HT1080 (cell line): ENCODE measurements at regions not wholly inside any gene's neighbourhood (a gene's known extent, or its start where the extent isn't known, plus 50 kb on each side); places are given as distances from the start of the nearest gene placed in this dataset.

Experiments used
- DNase-seq: peaks from one replicate; pipeline ENCODE4 v3.0.0-alpha.2; 2015; ENCODE audit warnings: low read depth

GRCh38 chr22:27628341-27628740 is 173.2 kb downstream of the MN1 start:
- DNase-seq = no peak

DNA sequence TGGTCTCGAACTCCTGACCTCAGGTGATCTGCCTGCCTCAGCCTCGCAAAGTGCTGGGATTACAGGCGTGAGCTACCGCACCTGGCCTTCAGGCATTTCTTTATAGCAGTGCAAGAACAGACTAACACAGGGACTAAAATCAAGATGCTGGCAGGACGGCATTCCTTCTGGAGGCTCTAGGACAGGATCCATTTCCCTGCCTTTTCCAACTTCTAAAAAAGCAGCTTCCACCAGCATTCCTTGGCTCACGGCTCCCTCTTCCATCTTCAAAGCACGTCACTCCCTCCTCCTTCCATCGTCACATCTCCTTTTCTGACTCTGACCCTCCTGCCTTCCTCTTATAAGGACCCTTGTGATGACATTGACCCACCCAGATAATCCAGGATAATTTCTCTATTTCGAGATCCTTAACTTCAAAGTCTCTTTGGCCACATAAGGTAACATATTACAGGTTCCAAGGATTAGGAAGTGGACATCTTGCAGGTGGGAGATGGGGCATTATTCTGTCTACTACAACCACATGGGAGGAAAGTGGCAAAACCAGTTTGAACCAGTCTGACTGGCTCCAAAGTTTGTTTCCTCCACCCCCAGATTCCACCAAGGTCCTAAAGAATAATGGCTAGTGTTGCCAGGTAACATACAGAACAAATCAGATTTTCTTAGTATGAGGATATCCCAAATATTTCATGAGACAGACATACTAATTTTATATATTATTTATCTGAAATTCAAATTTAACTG is 172.5 kb downstream of the MN1 start:
- no peak for DNase-seq

- no peak for DNase-seq
Observed at GRCh38 chr22:27629908-27630673, 171.5 kb downstream of the MN1 start.

GRCh38 chr22:27630754-27631153 is 170.8 kb downstream of the MN1 start:
- DNase-seq = no peak

- DNase-seq = no peak
Observed at GRCh38 chr22:27631641-27632040, 169.9 kb downstream of the MN1 start.

DNA sequence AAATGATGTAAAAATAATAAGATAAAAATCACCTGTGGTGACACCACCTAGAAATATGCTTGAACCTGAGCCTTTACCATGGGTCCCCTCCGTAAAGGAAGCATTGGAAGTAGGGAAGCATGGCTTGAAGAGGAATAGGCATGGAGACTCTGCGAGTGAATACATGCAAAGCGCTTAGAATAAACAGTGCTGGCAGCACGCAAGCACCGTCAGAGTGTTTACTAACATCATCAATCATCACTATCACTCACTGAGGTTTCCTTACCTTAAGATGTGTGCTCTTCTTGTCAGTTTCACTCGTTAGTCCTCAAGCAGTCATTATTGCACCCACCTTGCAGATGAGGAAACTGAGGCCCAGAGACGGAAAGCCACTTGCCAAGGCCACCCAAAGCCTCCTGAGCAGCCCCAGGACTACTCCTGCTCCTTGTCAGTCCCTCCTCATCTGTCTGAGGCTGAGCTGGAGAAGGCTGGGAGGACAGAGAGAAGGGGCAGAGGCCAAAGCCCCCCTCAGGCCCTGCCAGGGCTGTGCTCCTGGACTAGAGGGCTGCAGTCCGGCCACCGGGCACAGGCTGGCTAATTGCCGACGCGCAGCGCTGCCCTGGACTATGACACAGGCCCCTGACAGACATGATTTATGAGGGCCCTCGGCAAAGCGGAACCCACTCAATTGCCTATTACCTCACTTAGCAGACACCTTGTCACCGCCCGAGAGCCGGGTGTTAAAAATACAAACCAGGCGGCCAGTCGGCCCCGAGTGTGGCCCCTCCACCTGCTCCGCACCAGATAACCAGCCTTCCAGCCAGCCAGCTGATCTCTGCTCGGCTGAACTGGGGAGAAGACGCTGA is 168.9 kb downstream of the MN1 start:
- DNase-seq = no peak

DNA sequence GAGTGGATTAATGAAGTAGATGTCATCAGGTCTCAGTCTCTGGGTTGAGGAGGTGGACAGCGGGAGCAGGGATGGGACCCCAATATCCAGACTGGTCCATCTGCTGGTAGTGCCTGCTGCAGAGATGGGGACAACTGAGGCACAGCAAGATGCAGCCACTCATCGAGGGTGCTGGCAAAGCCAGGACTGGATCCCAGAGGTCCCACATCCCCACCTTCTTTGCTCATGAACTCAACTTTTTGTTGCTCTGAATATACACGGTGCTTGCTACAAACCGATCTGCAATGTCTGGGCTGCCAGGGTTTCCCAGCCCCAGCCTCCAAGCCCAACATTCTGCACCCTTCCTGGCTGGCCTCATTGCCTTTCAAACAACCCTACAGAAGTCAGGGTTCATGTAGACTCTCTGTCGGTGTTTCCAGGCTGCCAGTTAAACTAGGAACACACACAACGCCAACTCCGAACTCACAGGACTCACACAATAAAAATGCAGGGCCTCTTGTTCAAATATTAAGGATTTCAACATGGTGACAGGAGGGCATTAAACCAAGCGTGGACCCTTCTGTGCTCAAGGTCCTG is 168.2 kb downstream of the MN1 start:
- DNase-seq = no peak

- no peak for DNase-seq
Observed at GRCh38 chr22:27634043-27634740, 167.4 kb downstream of the MN1 start.

GRCh38 chr22:27635435-27635834 is 166.1 kb downstream of the MN1 start:
- DNase-seq = no peak

- DNase-seq = no peak
Observed at GRCh38 chr22:27635852-27636251, 165.7 kb downstream of the MN1 start.

GRCh38 chr22:27636716-27637508 is 164.6 kb downstream of the MN1 start:
- no peak for DNase-seq

GRCh38 chr22:27637604-27638003 is 164.0 kb downstream of the MN1 start:
- no peak for DNase-seq

- no peak for DNase-seq
Observed at GRCh38 chr22:27638329-27639233, 163.0 kb downstream of the MN1 start.

GRCh38 chr22:27639248-27640086 is 162.1 kb downstream of the MN1 start:
- DNase-seq = no peak

DNA sequence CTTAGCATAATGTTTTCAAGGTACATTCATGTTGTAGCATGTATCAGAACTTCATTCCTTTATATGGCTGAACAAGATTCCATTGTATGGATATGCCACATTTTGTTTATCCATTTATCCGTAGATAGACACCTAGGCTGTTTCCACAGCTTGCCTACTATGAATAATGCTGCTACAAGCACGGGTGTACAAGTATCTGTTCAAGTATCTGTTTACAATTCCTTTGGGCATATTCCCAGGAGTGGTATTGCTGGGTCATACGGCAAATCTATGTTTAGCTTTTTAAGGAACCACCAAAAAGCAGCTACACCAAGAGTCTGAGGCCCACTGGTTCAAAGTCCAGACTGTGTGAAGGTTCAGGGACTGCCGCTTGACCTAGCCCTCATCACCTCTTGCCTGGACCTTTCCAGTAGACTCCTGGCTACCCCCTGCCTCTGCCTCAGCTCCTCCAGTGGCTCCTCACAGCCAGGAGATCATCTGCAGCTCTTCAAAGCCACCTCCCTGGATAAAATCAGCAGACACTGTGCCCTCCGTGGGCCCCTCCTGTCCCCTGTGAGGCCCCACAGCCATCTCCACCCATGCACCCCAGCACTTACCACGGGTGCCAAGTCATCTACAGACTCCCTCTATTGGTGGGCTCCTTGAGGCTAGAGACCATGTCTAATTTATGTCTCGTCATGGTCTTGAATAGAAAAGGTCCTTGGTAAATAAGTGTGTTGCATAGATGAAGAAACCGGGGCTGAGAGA is 160.3 kb downstream of the MN1 start:
- no peak for DNase-seq

DNA sequence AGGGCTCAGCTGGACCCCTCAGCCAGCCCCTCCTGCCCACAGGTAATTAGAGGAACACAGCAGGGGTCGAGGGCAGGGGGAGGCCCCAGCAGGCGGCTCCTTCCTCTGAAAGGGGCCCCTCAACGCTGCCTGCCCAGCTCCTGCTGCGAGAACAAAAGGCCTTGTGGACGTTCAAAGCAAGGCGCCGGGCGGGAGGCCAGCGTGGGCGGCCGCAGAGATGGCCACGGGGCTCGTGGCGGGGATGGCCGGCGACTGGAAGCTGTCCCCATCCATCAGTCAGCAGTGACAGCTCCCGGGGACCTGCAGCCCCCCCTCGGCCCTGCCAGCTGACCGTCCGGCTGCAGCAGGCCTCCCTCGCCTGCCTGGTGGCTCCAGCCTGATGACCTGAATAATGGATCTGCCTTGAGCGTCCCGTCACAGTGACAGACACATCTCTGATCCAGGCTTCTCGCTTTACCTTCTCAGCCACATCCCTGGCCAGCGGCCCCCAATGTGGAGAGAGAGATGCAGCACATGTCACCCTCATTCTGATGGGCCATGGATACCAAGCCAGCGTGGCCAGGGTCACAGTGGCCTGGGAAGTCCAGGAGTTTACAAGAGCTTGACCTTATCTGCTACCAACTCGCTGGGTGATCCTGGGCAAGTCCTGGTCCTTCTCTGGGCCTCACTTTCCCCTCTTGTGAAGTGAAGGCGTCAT is 159.3 kb downstream of the MN1 start:
- DNase-seq = no peak

DNA sequence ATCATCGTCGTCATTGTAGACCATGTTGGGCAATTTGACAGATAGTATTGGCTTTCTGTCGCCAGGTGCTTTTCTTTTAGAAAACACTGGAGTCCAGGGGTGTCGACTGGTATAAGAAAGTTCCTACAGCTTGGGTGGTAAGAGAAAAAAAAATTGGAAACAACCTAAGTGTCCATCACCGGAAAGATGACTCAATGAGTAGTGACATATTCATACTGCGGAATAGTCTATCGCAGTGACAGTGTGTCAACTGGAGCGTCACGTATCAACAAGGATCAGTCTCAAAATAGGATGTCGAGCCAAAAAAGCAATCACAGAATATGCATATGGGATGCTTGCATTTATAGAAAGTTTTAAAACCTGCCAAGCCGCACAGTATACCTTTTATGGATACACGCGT is 157.6 kb downstream of the MN1 start:
- DNase-seq = no peak
